ENCODE measurements at regions not wholly inside any gene's neighbourhood (a gene's known extent, or its start where the extent isn't known, plus 50 kb on each side); places are given as distances from the start of the nearest gene placed in this dataset.

GRCh38 chr6:14834851-14835530, 410.9 kb upstream of the JARID2 start:
- no peak for DNase-seq (ENCODE audit: low spot score)

GRCh38 chr6:14837435-14837834, 408.4 kb upstream of the JARID2 start:
- no peak for DNase-seq (ENCODE audit: low spot score)

GRCh38 chr6:14838133-14838583, 407.7 kb upstream of the JARID2 start:
- DNase-seq (ENCODE audit: low spot score) = no peak

GRCh38 chr6:14841901-14842421, 403.9 kb upstream of the JARID2 start:
- peak; percentile 85 for DNase-seq (ENCODE audit: low spot score)

- DNase-seq (ENCODE audit: low spot score) = no peak
These were observed 401.5 kb upstream of the JARID2 start for GRCh38 chr6:14844411-14844810.

GRCh38 chr6:14848019-14848418, 397.9 kb upstream of the JARID2 start:
- no peak for DNase-seq (ENCODE audit: low spot score)

GRCh38 chr6:14849185-14849584, 396.7 kb upstream of the JARID2 start:
- DNase-seq (ENCODE audit: low spot score) = no peak

- DNase-seq (ENCODE audit: low spot score) = no peak
These were observed 394.6 kb upstream of the JARID2 start for GRCh38 chr6:14851281-14851680.

GRCh38 chr6:14852375-14852774, 393.5 kb upstream of the JARID2 start:
- DNase-seq (ENCODE audit: low spot score) = no peak

- DNase-seq (ENCODE audit: low spot score) = no peak
These were observed 389.7 kb upstream of the JARID2 start for GRCh38 chr6:14856177-14856576.

GRCh38 chr6:14857001-14857400, 388.9 kb upstream of the JARID2 start:
- no peak for DNase-seq (ENCODE audit: low spot score)

GRCh38 chr6:14857501-14857900, 388.4 kb upstream of the JARID2 start:
- DNase-seq (ENCODE audit: low spot score) = no peak

- no peak for DNase-seq (ENCODE audit: low spot score)
These were observed 387.1 kb upstream of the JARID2 start for GRCh38 chr6:14858808-14859207.

- DNase-seq (ENCODE audit: low spot score) = no peak
These were observed 385.1 kb upstream of the JARID2 start for GRCh38 chr6:14860774-14861173.

- no peak for DNase-seq (ENCODE audit: low spot score)
These were observed 384.4 kb upstream of the JARID2 start for GRCh38 chr6:14861491-14861943.

GRCh38 chr6:14862845-14863244, 383.0 kb upstream of the JARID2 start:
- DNase-seq (ENCODE audit: low spot score) = no peak

- no peak for DNase-seq (ENCODE audit: low spot score)
These were observed 381.7 kb upstream of the JARID2 start for GRCh38 chr6:14863902-14864850.

GRCh38 chr6:14865531-14866100, 380.3 kb upstream of the JARID2 start:
- DNase-seq (ENCODE audit: low spot score) = no peak

GRCh38 chr6:14867802-14868201, 378.1 kb upstream of the JARID2 start:
- DNase-seq (ENCODE audit: low spot score) = no peak

- no peak for DNase-seq (ENCODE audit: low spot score)
These were observed 374.6 kb upstream of the JARID2 start for GRCh38 chr6:14871221-14871620.

GRCh38 chr6:14873101-14873500, 372.8 kb upstream of the JARID2 start:
- no peak for DNase-seq (ENCODE audit: low spot score)

GRCh38 chr6:14873781-14874441, 372.0 kb upstream of the JARID2 start:
- DNase-seq (ENCODE audit: low spot score) = no peak
